ENCODE measurements at regions not wholly inside any gene's neighbourhood (a gene's known extent, or its start where the extent isn't known, plus 50 kb on each side); places are given as distances from the start of the nearest gene placed in this dataset.

GRCh38 chr15:91620229-91620628, 233.3 kb upstream of the SLCO3A1 start:
- WGBS (ENCODE audit: insufficient coverage, insufficient replicate concordance, low lambda C conversion rate, missing lambda C conversion rate), result 4% methylated on average over 4 of the region's 4 CpGs
- CTCF ChIA-PET, result no interaction called here
- H3K27ac ChIP-seq (ENCODE audit: control insufficient read depth, insufficient read depth), result no peak overlapping the region
- POLR2A ChIA-PET, result no interaction called here
- no peak overlapping the region for H2AFZ ChIP-seq (ENCODE audit: control insufficient read depth, low read depth, low read length)
- H3K36me3 ChIP-seq (ENCODE audit: control insufficient read depth in 2 of 2, insufficient read depth in 2 of 2, low read length in 1 of 2), result no peaks in the 10 kb centered on the region
- H3K4me2 ChIP-seq (ENCODE audit: control insufficient read depth, insufficient read depth), result no peak overlapping the region
- no peaks in the 10 kb centered on the region for H3K9me3 ChIP-seq (replicated peaks; ENCODE audit: control insufficient read depth, insufficient read depth, low read length)
- intact Hi-C loops (cut with micrococcal nuclease; ENCODE audit: unreplicated experiment) (no loop called here), in situ Hi-C loops (cut with MboI) (no loop called here)
- ATAC-seq (no peak), DNase-seq (ENCODE audit: low read depth, low spot score) (no peak), FAIRE-seq (no peak)
- no peaks in the 10 kb centered on the region for H3K79me2 ChIP-seq (ENCODE audit: control insufficient read depth, insufficient read depth, low read length)
- SMC1A ChIA-PET (ENCODE audit: uncharacterized antibody, unreplicated experiment), result no interaction called here
- H3K9ac ChIP-seq (ENCODE audit: control insufficient read depth, insufficient read depth, low read length), result no peak overlapping the region
- H3K4me1 ChIP-seq (ENCODE audit: control insufficient read depth, insufficient read depth, low read length), result no peaks in the 10 kb centered on the region
- no peak overlapping the region for H3K4me3 ChIP-seq
- no peaks in the 10 kb centered on the region for H4K20me1 ChIP-seq (ENCODE audit: control insufficient read depth, insufficient read depth)
- H3K27me3 ChIP-seq (replicated peaks in 1 of 2; ENCODE audit: control insufficient read depth in 2 of 2, insufficient read depth in 2 of 2, low read length in 1 of 2), result no peaks in the 10 kb centered on the region
- TF ChIP-seq SREBF1 (IDR thresholded peaks at IDR 0.05; ENCODE audit: low read length), result no peak
- TF ChIP-seq GABPA (IDR thresholded peaks at IDR 0.05; ENCODE audit: low read depth), result no peak
- TF ChIP-seq SP1 (IDR thresholded peaks at IDR 0.05; ENCODE audit: low read depth, low read length), result no peak
- no peak for TF ChIP-seq CBFB (IDR thresholded peaks at IDR 0.05; ENCODE audit: low read depth)
- TF ChIP-seq RAD51 (IDR thresholded peaks at IDR 0.05), result no peak
- TF ChIP-seq, protein P1, sequence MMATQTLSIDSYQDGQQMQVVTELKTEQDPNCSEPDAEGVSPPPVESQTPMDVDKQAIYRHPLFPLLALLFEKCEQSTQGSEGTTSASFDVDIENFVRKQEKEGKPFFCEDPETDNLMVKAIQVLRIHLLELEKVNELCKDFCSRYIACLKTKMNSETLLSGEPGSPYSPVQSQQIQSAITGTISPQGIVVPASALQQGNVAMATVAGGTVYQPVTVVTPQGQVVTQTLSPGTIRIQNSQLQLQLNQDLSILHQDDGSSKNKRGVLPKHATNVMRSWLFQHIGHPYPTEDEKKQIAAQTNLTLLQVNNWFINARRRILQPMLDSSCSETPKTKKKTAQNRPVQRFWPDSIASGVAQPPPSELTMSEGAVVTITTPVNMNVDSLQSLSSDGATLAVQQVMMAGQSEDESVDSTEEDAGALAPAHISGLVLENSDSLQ (IDR thresholded peaks at IDR 0.05), result no peak
- no peak for TF ChIP-seq IKZF2 (IDR thresholded peaks at IDR 0.05)
- no peak for TF ChIP-seq NFYB (IDR thresholded peaks at IDR 0.05; ENCODE audit: insufficient read depth, low read depth, low read length)
- TF ChIP-seq WRNIP1 (IDR thresholded peaks at IDR 0.05; ENCODE audit: borderline replicate concordance, low read depth, low read length), result no peak
- no peak for TF ChIP-seq NFXL1 (IDR thresholded peaks at IDR 0.05; ENCODE audit: borderline replicate concordance)
- TF ChIP-seq CREB1 (IDR thresholded peaks at IDR 0.05; ENCODE audit: low read depth), result no peak
- no peak for TF ChIP-seq NFIC (IDR thresholded peaks at IDR 0.05; ENCODE audit: low read depth, low read length)
- TF ChIP-seq MEF2A (IDR thresholded peaks at IDR 0.05; ENCODE audit: insufficient read depth, low read depth, low read length), result no peak
- TF ChIP-seq BCL3 (IDR thresholded peaks at IDR 0.05; ENCODE audit: borderline replicate concordance, insufficient read depth, low read depth, low read length, poor library complexity, severe bottlenecking), result no peak
- TF ChIP-seq POLR2A (IDR thresholded peaks at IDR 0.05; ENCODE audit: low read depth, low read length), result no peak
- no TSS peak for BruUV-seq (replicated peaks)
- RAD21 ChIA-PET (ENCODE audit: unreplicated experiment), result no interaction called here
